GM12872 (cell line): ENCODE measurements at regions not wholly inside any gene's neighbourhood (a gene's known extent, or its start where the extent isn't known, plus 50 kb on each side); places are given as distances from the start of the nearest gene placed in this dataset.
A peak's percentile ranks its signal among the peaks of the same experiment; 100 is the strongest.

Source experiments
- CTCF ChIP-seq: IDR thresholded peaks from 3 replicates; pipeline ENCODE4 v1.5.1; 2011; ENCODE audit warnings: low read depth, mild to moderate bottlenecking, low read length, moderate library complexity; ENCODE audit not compliant: insufficient read depth

GRCh38 chr3:22117091-22117490, 366.1 kb upstream of the ZNF385D start:
- no peak for TF ChIP-seq CTCF

- peak; percentile 29; the same call in 2 of the 3 replicates for TF ChIP-seq CTCF
Measured at GRCh38 chr3:22117751-22118346, 366.8 kb upstream of the ZNF385D start.

- no peak for TF ChIP-seq CTCF
Measured at GRCh38 chr3:22118542-22118941, 367.5 kb upstream of the ZNF385D start.

- no peak for TF ChIP-seq CTCF
Measured at GRCh38 chr3:22121068-22121701, 370.2 kb upstream of the ZNF385D start.

GRCh38 chr3:22122567-22122966, 371.6 kb upstream of the ZNF385D start:
- no peak for TF ChIP-seq CTCF

- TF ChIP-seq CTCF, result no peak
Measured at GRCh38 chr3:22129101-22129500, 378.1 kb upstream of the ZNF385D start.

GRCh38 chr3:22141769-22142168, 390.8 kb upstream of the ZNF385D start:
- no peak for TF ChIP-seq CTCF

GRCh38 chr3:22147161-22147560, 396.2 kb upstream of the ZNF385D start:
- TF ChIP-seq CTCF, result no peak
